Renal cortex interstitium (tissue), 11 donors: ENCODE measurements at regions not wholly inside any gene's neighbourhood (a gene's known extent, or its start where the extent isn't known, plus 50 kb on each side); places are given as distances from the start of the nearest gene placed in this dataset.
"Not testable (repeated sequence)": the region's sequence is repeated elsewhere in the genome, so short reads cannot be mapped to it uniquely, and the experiment has no call there.

Experiments
- DNase-seq, 11 donors: peaks; one replicate each; pipeline ENCODE4 v3.0.0-alpha.2; 2013; ENCODE audit warnings: low read depth in 9 of 11, low spot score in 4 of 11; ENCODE audit errors: extremely low read depth in 1 of 11

DNA sequence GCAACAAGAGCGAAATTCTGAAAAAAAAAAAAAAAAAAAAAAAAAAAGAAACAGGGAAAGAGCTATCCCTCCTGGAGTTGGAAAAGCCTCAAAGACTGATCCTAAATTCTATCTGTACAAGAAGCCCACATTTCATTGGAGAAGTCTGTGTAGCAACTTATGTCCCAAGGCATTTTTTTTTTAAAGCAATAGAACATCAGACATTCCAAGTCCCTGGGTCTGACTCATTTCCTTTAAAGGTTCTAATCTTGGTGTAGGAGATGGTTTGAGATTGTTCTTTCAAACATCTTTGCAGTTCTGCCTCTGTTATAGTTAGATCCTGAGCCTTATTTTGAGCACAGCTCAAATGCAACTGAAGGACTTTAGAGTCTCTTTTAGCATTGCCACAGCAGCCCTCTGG, 706.5 kb upstream of the MIR17HG start:
- no peak for DNase-seq

DNA sequence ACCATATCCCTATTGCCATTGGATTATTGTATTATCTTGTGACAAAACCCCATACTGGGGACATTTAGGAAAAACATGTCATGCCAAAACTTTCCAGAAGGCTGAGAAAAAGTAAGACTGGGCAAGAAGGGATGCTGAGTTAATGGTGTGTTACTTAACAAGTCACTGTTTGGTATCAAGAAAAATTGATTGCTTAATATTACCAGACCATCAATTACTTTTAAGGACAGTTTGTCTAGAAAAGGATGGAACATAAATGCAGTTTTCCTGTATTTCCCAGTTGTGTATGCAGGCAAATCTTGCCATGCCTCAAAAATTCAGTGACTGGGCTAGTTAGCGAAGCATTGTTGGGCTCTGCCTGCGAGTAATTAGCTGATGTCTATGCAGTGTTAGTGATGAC, 705.6 kb upstream of the MIR17HG start:
- DNase-seq: no peak

DNA sequence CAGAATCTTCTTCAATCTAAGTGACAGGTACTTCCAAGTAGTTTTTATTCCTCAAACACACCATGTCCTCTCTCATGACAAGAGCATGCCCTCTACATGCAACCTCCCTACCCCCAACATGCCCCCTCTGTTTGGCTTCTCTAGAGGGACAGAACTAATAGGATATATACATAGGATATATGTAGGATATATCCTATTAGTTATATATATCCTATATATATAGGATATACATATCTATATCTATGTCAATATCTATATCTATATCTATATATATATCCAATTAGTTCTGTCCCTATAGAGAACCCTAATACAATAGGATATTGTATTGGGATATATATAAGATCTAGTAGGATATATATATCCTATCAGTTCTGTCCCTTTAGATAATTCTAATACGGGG, 701.9 kb upstream of the MIR17HG start:
- DNase-seq: no peak

DNA sequence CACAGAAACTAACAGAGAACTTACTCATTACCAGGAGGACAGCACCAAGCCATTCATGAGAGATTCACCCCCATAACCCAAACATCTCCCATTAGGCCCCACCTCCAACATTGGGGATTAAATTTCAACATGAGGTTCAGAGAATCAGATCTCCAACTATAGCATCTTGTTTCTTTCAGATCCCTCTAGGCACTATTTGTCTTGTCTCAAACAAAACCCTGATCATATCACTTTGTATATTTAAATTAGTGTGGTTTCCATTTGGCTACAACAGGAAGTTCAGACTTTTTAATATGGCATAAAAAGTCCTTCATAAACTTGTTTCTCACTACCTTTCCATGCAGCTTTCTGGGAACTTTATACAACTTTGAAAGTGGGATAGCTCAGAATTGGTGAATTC, 699.0 kb upstream of the MIR17HG start:
- DNase-seq: no peak

DNA sequence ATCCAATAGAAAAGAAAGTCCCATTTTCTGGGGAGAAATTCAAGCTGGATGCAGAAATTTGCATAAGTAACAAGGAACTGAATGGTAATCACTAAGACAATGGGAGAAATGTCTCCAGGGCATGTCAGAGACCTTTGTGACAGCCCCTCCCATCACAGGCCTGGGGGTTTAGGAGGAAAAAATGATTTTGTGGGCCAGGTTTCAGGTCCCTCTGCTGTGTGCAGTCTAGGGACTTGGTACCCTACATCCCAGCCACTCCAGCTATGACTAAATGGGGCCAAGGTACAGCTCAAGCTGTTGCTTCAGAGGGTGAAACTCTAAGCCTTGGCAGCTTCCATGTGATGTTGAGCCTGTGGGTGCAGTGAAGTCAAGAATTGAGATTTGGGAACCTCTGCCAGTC, 695.5 kb upstream of the MIR17HG start:
- DNase-seq: no peak

DNA sequence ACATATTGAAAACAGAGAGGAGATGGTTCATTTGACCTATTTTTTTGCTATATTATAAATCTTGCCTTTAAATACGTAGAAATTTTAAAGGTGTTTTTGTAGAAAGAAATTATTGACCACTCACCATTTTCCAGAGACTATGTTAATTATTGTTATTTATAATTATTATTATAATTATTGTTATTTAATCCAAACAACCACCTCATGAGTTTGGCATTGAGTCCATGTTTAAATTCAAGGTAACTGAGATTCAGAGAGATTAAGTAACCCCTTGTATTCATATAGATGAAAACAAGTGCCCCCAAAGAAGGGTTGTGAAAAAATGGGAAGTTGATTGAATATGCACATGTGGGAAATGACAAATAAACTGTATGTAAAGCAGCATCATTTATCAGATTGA, 692.5 kb upstream of the MIR17HG start:
- DNase-seq: no peak

DNA sequence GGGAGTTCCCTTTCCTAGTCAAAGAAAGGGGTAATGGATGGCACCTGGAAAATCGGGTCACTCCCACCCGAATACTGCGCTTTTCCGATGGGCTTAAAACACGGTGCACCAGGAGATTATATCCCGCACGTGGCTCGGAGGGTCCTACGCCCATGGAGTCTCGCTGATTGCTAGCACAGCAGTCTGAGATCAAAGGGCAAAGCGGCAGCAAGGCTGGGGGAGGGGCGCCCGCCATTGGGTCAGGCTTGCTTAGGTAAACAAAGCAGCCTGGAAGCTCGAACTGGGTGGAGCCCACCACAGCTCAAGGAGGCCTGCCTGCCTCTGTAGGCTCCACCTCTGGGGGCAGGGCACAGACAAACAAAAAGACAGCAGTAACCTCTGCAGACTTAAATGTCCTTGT, 683.3 kb upstream of the MIR17HG start:
- DNase-seq: not testable (repeated sequence)

DNA sequence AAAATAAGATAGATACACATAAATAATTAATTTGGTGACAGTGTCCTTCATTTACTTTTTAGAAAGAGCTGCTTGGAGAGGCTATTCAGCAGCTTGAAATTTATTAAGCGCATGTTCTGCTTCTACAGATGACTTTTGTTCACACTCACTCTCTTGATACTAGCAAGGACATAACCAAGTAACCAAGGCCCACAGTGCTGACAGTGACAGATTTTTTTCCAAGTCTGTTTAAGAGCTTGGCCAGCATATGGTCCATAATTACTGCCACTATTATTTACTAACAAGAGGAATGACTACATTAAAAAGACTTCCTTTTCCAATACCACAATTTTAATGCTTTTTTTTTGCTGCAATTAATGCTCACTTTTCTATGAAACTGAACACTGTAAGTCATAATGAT, 673.7 kb upstream of the MIR17HG start:
- DNase-seq: peak in 5 of 11 donors; percentile 25 to 61 (median 47)

DNA sequence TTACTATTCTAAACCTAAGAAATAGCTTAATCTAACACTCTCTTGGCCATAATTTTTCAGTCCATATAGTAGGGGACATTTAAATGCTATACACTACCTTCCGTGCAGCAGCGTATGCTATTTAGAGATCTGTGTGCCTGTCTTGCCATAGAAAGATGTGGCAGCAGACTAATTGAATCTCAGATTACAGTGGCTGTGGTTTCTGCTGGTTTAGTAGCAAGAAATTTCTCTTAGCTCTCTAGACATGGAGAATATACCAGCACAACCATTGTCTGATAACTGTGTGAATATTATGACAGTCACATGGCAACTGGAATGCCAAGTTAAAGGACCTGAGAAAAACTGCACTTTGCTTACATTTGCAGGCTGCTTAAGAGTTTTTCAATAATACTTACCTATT, 672.4 kb upstream of the MIR17HG start:
- DNase-seq: no peak

DNA sequence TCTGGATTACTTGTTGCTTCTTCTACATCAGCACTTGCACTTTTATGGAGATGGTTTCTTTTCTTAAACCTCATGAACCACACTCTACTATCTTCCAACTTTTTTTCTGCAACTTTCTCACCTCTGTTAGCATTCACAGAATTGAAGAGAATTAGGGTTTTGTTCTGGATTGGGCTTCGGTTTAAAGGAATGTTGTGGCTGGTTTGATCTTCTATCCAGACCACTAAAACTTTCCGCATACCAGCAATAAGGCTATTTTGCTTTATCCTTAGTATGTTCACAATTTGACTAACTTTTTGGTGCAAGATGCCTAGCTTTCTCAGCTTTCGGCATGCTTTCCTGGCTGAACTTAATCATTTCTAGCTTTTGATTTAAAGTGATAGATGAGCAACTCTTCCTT, 666.7 kb upstream of the MIR17HG start:
- DNase-seq: no peak

DNA sequence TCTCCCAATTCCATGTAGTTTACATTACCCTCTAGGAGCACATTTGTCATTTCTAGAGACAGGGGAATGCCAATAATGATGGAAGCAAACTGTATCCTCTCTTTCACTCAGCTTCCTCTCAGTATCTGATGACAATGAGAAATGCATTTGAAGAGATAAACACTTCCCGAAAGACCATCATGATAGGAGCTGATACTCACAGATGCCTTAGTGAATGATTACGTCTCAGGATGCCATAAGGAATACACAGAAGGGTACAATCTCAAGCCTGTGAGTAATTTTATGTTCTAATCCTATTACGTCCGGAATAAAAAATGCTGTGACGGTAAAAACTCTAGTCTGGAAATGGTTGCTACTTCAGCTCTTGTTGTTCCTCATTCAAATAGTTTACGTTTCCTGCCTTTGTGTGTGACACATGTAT, 663.8 kb upstream of the MIR17HG start:
- DNase-seq: no peak

DNA sequence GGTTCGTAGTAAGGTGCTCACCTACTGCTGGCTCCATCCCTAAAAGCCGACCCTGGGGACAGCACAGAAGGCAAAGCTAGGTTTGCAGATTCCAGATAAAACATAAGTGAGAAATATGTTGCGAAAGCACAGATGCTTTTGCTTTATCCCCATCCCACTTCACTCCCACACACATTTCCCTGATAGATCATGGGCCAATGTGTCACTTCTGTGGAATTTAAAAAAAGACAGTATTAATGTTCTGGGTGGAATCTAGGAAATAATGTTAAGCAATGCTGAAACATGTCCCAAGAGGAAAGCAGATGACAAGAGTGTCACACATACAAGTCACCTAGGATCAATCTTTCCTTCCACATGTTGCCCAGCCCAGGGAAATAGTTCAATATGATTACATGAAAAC, 661.0 kb upstream of the MIR17HG start:
- DNase-seq: no peak

DNA sequence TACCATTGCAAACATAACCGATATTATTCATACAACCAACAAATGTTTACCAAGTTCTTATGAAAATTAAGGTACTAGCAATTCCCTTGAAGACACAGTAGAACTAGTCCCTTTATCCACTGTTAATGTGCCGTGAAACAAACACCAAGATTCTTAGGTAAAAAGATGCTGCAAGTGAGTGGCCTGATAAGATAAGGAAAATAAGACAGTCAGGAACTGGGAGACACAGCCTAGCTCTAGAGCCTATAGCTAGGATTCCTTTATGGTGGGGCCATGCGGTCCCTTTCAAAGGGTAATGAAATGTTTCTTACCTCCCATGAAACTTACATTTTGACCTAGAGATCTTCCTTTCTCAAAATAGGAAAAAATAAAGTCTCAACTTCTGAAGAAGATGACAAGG, 658.4 kb upstream of the MIR17HG start:
- DNase-seq: no peak

DNA sequence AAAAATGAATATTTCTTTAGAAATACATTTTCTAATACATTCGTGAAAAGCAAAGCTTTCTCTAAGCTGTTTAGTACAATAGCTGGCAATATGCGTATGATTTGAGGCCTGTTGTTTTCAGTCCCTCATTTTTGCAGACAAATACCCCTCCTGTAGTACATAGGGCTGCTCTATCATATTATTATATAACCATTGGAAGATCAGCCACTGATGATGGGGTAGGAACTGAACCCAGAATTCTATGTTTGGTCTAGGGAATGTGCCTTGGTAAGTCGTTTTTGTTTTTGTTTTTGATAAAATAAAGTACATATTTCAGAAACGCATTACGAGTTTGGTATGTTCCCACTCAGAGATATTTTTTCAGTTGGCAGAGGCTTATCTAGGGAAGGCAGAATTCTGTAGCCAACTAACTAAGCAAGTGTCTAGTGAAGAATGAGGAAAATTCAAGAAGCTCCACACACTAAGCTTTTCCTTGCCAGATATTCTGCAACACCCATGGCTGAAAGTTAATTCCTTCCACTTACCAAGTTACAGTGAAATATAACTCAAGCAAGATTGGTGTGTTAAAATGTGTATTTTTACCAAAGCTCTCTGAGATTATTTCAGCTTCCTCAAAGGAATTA, 656.9 kb upstream of the MIR17HG start:
- DNase-seq: no peak

DNA sequence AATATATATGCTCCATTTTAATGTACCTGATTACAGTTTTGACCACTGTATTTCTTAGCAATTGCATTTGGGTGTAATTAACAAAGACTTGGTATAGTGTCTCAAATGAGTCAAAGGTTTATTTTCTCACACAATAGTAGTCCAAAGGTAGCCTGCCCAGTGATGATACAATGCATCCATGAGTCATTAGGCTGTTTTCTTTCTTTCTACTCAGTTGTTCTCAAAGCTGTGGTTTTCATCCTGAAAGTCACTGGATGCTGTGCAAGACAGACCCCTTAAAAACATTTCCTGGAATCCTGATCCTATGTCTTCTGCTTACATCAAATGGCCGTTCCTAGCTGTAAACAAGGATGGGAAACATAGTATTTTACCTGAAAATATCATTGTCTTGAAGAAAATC, 651.2 kb upstream of the MIR17HG start:
- no peak for DNase-seq

DNA sequence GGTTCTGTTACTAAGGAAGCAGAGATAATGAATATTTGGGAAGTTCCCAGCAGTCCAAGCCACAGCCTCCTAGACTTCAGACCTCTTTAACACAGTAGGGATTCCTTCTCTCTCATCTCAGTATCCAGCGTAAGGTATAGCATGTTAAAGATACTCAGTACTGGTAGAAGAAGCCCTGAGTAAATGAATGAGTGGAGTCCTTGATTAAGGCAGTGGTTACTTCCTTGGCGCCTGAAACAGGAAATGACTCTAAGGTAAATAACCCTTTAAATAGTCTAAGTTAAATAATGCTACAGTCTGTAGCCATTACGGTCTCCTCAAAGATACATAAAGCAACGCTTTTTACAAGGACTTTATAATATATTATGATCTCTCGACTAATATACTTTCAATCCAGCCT, 650.8 kb upstream of the MIR17HG start:
- DNase-seq: no peak

DNA sequence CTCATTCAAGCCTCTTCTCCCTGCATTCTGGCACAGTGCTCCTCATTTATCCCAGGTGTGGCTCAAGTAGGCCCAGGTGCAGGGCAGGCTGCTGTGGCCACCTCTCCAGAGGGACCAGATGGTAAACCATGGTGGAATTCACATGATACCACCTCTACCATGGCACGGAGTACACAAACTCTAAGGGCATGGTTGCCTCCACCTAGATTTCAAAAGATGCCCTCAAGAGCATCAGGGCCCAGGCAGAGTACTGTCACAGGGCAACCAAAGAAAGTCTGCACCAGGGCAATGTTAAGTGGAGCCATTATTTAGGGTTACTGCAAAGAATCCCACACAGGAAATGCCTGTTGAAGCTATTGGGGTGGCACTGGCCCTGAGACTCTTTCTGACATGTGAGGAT, 647.1 kb upstream of the MIR17HG start:
- no peak for DNase-seq

DNA sequence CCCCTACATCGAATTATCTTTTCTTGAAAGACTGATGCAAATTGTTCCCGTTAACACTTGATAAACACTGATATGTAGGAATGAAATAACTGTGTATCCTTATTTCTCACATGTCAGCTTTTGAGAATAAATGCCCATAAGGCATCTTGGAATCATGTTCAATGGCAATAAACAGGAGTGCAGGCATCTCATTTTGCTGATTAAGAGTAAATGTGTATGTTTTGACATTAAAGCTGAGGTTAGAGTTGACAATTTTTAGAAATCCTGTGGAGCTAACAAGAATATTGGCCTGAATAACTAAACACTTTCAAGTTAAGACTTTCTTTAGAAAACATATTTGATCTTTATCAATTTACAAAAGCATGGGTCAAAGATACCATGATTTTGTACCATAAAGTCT, 646.2 kb upstream of the MIR17HG start:
- DNase-seq: no peak

DNA sequence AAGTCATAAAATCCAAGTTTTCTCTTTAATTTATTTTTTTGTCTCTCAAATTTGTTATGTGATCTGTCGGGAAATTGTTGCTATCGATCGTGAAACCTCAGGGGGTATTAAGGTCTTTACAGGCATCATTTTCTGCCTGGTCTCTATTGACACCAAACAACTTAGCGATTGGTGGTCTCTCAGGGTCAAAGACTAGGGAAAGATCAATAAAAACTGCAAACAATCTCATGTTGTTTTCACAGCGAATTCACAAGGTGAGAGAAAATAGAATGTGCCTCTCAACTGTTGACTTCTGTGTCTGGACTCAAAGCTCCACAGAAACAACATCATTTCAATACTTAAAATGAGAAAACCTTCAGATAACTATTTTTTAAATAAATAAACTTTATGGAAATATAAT, 645.4 kb upstream of the MIR17HG start:
- no peak for DNase-seq

DNA sequence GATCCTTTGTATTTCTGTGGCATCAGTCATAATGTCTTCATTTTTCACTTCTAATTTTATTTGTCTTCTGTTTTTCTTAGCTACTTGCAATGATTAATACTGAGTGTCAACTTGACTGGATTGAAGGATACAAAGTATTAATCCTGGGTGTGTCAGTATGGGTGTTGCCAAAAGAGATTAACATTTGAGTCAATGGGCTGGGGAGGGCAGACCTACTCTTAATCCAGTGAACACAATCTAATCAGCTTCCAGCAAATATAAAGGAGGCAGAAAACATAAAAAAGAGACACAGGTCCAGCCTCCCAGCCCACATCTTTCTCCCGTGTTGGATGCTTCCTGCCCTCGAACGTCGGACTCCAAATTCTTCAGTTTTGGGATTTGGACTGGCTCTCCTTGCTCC, 640.9 kb upstream of the MIR17HG start:
- DNase-seq: no peak

DNA sequence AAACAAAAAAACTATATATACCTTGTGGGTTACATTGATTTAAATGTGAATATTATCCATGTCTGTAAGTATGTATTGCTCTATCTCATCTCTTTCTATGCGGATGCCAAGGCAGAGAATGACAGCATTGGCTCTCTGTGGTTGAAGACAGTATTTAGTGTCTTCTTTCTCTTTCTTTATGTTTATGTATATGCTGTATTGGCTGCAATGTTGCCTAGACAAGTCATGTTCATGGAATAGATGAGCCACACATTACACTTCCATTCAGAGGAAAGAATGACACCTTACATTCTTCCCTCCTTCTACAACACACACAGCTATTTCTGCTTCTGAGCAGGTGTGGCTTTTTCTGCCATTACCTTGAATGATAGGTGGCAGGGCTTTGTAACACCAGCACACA, 639.4 kb upstream of the MIR17HG start:
- no peak for DNase-seq

DNA sequence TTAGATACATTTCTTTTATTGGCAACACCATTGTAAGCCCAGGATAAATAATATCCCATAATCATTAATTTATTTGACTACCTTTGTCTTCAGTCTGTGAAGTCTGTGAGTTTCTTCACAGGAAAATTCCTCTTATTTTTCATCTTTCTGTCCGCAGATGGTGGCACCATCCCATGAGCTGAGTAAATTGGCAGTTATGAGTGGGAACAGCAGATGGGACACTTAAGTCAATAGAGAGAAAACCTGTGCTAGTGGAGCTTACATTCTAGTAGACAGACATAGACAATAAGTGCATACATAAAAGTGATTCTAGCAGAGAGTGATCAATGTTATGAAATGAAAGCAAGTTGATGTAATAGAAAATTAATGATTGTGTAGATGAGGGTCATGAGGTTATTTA, 638.2 kb upstream of the MIR17HG start:
- no peak for DNase-seq
